Astrocyte (in vitro differentiated cells and primary cell): ENCODE measurements at regions not wholly inside any gene's neighbourhood (a gene's known extent, or its start where the extent isn't known, plus 50 kb on each side); places are given as distances from the start of the nearest gene placed in this dataset.

Source experiments
- EZH2 ChIP-seq: IDR thresholded peaks from 2 replicates; pipeline ENCODE4 v1.6.1; 2012; ENCODE audit warnings: mild to moderate bottlenecking, low read length, inconsistent platforms; ENCODE audit not compliant: insufficient read depth
- TF ChIP-seq, protein P1 (sequence below): IDR thresholded peaks from 2 replicates; pipeline ENCODE4 v1.5.1; 2011; ENCODE audit warnings: low read depth, mild to moderate bottlenecking, inconsistent platforms, low read length, moderate library complexity; ENCODE audit not compliant: insufficient read depth

DNA sequence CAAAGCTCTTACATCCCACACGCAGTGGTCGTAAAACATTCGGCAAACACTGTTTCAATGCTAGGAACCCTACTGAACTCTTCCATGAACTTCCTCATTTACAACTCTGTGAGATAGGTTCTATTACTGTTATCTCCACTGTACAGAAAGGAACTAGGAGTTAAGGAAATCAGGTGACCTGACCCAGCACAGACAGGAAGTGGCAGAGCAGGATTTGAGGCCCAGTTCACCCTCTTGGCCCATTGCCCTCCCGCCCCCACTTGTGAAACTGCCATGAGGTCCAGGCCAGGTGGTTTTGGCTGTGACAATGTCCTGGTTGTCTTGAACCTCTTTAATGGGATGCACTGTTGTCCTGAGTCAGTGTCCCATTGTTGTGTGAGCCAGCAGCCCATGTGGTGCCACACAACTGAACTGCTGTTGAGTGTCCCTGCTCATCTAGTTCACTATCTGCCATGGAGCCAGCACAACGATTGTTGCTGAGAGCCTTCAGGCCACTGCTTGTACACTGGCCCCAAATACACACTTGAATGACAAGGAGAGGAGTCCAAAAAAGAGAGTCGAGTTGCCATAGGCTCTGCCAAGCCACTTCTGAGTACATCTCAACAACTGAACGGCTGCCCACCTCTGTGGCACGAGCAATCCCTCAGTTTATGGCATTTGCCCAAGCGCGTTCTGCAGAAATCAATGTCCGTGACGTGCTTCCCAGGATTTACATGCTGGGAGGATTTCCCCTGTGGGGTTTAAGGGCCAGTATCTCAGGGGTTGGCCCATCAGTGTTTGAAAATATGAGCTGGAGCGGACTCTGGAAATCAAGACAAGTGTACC is 484.6 kb downstream of the TSHZ3 start:
- TF ChIP-seq, protein P1, sequence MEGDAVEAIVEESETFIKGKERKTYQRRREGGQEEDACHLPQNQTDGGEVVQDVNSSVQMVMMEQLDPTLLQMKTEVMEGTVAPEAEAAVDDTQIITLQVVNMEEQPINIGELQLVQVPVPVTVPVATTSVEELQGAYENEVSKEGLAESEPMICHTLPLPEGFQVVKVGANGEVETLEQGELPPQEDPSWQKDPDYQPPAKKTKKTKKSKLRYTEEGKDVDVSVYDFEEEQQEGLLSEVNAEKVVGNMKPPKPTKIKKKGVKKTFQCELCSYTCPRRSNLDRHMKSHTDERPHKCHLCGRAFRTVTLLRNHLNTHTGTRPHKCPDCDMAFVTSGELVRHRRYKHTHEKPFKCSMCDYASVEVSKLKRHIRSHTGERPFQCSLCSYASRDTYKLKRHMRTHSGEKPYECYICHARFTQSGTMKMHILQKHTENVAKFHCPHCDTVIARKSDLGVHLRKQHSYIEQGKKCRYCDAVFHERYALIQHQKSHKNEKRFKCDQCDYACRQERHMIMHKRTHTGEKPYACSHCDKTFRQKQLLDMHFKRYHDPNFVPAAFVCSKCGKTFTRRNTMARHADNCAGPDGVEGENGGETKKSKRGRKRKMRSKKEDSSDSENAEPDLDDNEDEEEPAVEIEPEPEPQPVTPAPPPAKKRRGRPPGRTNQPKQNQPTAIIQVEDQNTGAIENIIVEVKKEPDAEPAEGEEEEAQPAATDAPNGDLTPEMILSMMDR, result no peak
- no peak for TF ChIP-seq EZH2
